HG02970 (cell line): ENCODE measurements at regions not wholly inside any gene's neighbourhood (a gene's known extent, or its start where the extent isn't known, plus 50 kb on each side); places are given as distances from the start of the nearest gene placed in this dataset.
"Not testable (repeated sequence)": the region's sequence is repeated elsewhere in the genome, so short reads cannot be mapped to it uniquely, and the experiment has no call there.

Experiments
- ATAC-seq: cut with Tn5 transposase; IDR thresholded peaks from one replicate; pipeline ENCODE4 v1.9.1; 2021; ENCODE audit warnings: mild to moderate bottlenecking, moderate library complexity, moderate number of reproducible peaks; ENCODE audit not compliant: unreplicated experiment, low FRiP score

- no peak for ATAC-seq
Measured at GRCh38 chr1:116850436-116850835, 59.3 kb upstream of the PTGFRN start.

- ATAC-seq = not testable (repeated sequence)
Measured at GRCh38 chr1:116851189-116851588, 58.5 kb upstream of the PTGFRN start.

- no peak for ATAC-seq
Measured at GRCh38 chr1:116851846-116852245, 57.9 kb upstream of the PTGFRN start.

- no peak for ATAC-seq
Measured at GRCh38 chr1:116852367-116852766, 57.3 kb upstream of the PTGFRN start.

- ATAC-seq = no peak
Measured at GRCh38 chr1:116852910-116853309, 56.8 kb upstream of the PTGFRN start.

- ATAC-seq = no peak
Measured at GRCh38 chr1:116853680-116854402, 55.9 kb upstream of the PTGFRN start.

- no peak for ATAC-seq
Measured at GRCh38 chr1:116854403-116854690, 55.4 kb upstream of the PTGFRN start.

- ATAC-seq = no peak
Measured at GRCh38 chr1:116854716-116855115, 55.0 kb upstream of the PTGFRN start.

- ATAC-seq = no peak
Measured at GRCh38 chr1:116855191-116855619, 54.5 kb upstream of the PTGFRN start.

GRCh38 chr1:116855773-116856201 lies 53.9 kb upstream of the PTGFRN start:
- no peak for ATAC-seq

- ATAC-seq = no peak
Measured at GRCh38 chr1:116856312-116856711, 53.4 kb upstream of the PTGFRN start.

GRCh38 chr1:116857092-116857491 lies 52.6 kb upstream of the PTGFRN start:
- ATAC-seq = no peak
